ENCODE measurements at regions not wholly inside any gene's neighbourhood (a gene's known extent, or its start where the extent isn't known, plus 50 kb on each side); places are given as distances from the start of the nearest gene placed in this dataset.
A peak's percentile ranks its signal among the peaks of the same experiment; 100 is the strongest.

- no peak for DNase-seq (ENCODE audit: low read depth, low spot score)
Observed at GRCh38 chr11:18878211-18878610, 61.0 kb downstream of the MRGPRX1 start.

GRCh38 chr11:18865951-18866350, 73.3 kb downstream of the MRGPRX1 start:
- DNase-seq (ENCODE audit: low read depth, low spot score): peak; percentile 76

GRCh38 chr11:18865261-18865660, 73.7 kb upstream of the PTPN5 start:
- no peak for DNase-seq (ENCODE audit: low read depth, low spot score)

- peak; percentile 24 for DNase-seq (ENCODE audit: low read depth, low spot score)
Observed at GRCh38 chr11:18853086-18853720, 61.6 kb upstream of the PTPN5 start.

GRCh38 chr11:18849406-18849805, 57.8 kb upstream of the PTPN5 start:
- DNase-seq (ENCODE audit: low read depth, low spot score): no peak

- no peak for DNase-seq (ENCODE audit: low read depth, low spot score)
Observed at GRCh38 chr11:18844753-18845367, 53.3 kb upstream of the PTPN5 start.

All from ELF-1 (cell line).